GM12875 (cell line): ENCODE measurements at regions not wholly inside any gene's neighbourhood (a gene's known extent, or its start where the extent isn't known, plus 50 kb on each side); places are given as distances from the start of the nearest gene placed in this dataset.

Source experiments
- H3K4me3 ChIP-seq: one replicate; pipeline ENCODE4 v1.5.1; 2011; ENCODE audit warnings: low read depth, low read length, control low read depth
- CTCF ChIP-seq: IDR thresholded peaks from 2 replicates; pipeline ENCODE4 v1.5.1; 2011; ENCODE audit warnings: low read depth, mild to moderate bottlenecking, control low read depth, inconsistent platforms, low read length, moderate library complexity, borderline replicate concordance; ENCODE audit not compliant: insufficient read depth

- no peak overlapping the region for H3K4me3 ChIP-seq
- TF ChIP-seq CTCF, result no peak
Measured at GRCh38 chr16:13852827-13853226, 67.1 kb upstream of the ERCC4 start.

GRCh38 chr16:13856398-13856797 is 63.6 kb upstream of the ERCC4 start:
- H3K4me3 ChIP-seq, result no peak overlapping the region
- TF ChIP-seq CTCF, result no peak

- no peak for TF ChIP-seq CTCF
- no peak overlapping the region for H3K4me3 ChIP-seq
Measured at GRCh38 chr16:13856811-13857511, 63.0 kb upstream of the ERCC4 start.

GRCh38 chr16:13858873-13859580 is 60.9 kb upstream of the ERCC4 start:
- TF ChIP-seq CTCF, result no peak
- no peak overlapping the region for H3K4me3 ChIP-seq

- H3K4me3 ChIP-seq, result no peak overlapping the region
- no peak for TF ChIP-seq CTCF
Measured at GRCh38 chr16:13863075-13863765, 56.7 kb upstream of the ERCC4 start.

GRCh38 chr16:13864689-13865088 is 55.3 kb upstream of the ERCC4 start:
- TF ChIP-seq CTCF, result no peak
- H3K4me3 ChIP-seq, result no peak overlapping the region
